ENCODE measurements at regions not wholly inside any gene's neighbourhood (a gene's known extent, or its start where the extent isn't known, plus 50 kb on each side); places are given as distances from the start of the nearest gene placed in this dataset.

DNA sequence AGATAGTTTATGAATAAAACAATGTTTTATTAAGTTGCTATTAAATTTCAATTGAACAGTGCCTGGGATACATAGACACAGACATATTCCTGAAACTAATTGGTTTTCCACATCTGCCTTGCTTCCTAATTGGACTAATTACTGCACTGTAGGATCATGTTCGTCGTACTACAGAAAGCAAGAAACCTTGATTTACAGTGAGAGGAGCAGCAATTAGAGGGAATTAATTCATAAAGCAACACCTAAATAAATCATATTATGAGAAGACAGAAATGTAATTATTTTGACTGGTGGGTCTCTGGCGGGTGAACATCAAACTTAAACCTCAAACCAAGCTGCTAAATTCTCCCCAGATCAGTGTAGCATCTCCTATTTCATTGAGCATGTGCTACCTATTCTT is 124.6 kb upstream of the CAMK1G start:
- TF ChIP-seq, protein P1, sequence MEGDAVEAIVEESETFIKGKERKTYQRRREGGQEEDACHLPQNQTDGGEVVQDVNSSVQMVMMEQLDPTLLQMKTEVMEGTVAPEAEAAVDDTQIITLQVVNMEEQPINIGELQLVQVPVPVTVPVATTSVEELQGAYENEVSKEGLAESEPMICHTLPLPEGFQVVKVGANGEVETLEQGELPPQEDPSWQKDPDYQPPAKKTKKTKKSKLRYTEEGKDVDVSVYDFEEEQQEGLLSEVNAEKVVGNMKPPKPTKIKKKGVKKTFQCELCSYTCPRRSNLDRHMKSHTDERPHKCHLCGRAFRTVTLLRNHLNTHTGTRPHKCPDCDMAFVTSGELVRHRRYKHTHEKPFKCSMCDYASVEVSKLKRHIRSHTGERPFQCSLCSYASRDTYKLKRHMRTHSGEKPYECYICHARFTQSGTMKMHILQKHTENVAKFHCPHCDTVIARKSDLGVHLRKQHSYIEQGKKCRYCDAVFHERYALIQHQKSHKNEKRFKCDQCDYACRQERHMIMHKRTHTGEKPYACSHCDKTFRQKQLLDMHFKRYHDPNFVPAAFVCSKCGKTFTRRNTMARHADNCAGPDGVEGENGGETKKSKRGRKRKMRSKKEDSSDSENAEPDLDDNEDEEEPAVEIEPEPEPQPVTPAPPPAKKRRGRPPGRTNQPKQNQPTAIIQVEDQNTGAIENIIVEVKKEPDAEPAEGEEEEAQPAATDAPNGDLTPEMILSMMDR (conservative IDR thresholded peaks at IDR 0.05; ENCODE audit: low read length), result no peak
- TF ChIP-seq EZH2phosphoT487 (IDR thresholded peaks at IDR 0.05; ENCODE audit: borderline replicate concordance, low read depth, low read length), result no peak
